Testis (tissue), 2 donors: ENCODE measurements at regions not wholly inside any gene's neighbourhood (a gene's known extent, or its start where the extent isn't known, plus 50 kb on each side); places are given as distances from the start of the nearest gene placed in this dataset.

Experiments
- CTCF ChIP-seq, 3 experiments: fragments of 450-650 bp in 2 of 3; fragments of 200-600 bp in 1 of 3; sonication (generic) in 1 of 3; IDR thresholded peaks; one replicate each; pipeline ENCODE4 v1.5.1; 2016 to 2019; ENCODE audit warnings: antibody characterized with exemption in 3 of 3, mild to moderate bottlenecking in 2 of 3, moderate library complexity in 1 of 3
- POLR2A ChIP-seq: fragments of 450-650 bp; IDR thresholded peaks from one replicate; pipeline ENCODE4 v1.6.1; 2017; ENCODE audit warnings: antibody characterized with exemption, mild to moderate bottlenecking, moderate library complexity

- no peak for TF ChIP-seq CTCF (IDR thresholded peaks at IDR 0.05)
- TF ChIP-seq POLR2A = no peak
Measured at GRCh38 chr15:92524874-92525565, 130.6 kb downstream of the FAM174B start.
